Bronchial epithelial cell (primary cell): ENCODE measurements at regions not wholly inside any gene's neighbourhood (a gene's known extent, or its start where the extent isn't known, plus 50 kb on each side); places are given as distances from the start of the nearest gene placed in this dataset.

Experiments used
- DNase-seq: peaks from one replicate; pipeline ENCODE4 v3.0.0-alpha.2; 2010; ENCODE audit warnings: low read depth
- FAIRE-seq: peaks from 2 replicates; lab custom pipeline; 2011; peaks lifted over from hg19 to GRCh38; lab: Jason Lieb, UNC
- H3K27me3 ChIP-seq: 2 replicates; pipeline ENCODE4 v1.5.1; 2011; ENCODE audit warnings: low read length; ENCODE audit not compliant: control insufficient read depth, insufficient read depth
- H3K36me3 ChIP-seq: 2 replicates; pipeline ENCODE4 v1.5.1; 2011; ENCODE audit warnings: low read length; ENCODE audit not compliant: control insufficient read depth, insufficient read depth
- H3K4me3 ChIP-seq: 2 replicates; pipeline ENCODE4 v1.5.1; 2011; ENCODE audit warnings: mild to moderate bottlenecking, low read depth, low read length, control low read depth
- TF ChIP-seq, protein P1 (sequence below): IDR thresholded peaks from 2 replicates; pipeline ENCODE4 v1.5.1; 2011; ENCODE audit warnings: mild to moderate bottlenecking, moderate library complexity, low read length, control low read depth, inconsistent platforms; ENCODE audit not compliant: insufficient read depth, severe bottlenecking

DNA sequence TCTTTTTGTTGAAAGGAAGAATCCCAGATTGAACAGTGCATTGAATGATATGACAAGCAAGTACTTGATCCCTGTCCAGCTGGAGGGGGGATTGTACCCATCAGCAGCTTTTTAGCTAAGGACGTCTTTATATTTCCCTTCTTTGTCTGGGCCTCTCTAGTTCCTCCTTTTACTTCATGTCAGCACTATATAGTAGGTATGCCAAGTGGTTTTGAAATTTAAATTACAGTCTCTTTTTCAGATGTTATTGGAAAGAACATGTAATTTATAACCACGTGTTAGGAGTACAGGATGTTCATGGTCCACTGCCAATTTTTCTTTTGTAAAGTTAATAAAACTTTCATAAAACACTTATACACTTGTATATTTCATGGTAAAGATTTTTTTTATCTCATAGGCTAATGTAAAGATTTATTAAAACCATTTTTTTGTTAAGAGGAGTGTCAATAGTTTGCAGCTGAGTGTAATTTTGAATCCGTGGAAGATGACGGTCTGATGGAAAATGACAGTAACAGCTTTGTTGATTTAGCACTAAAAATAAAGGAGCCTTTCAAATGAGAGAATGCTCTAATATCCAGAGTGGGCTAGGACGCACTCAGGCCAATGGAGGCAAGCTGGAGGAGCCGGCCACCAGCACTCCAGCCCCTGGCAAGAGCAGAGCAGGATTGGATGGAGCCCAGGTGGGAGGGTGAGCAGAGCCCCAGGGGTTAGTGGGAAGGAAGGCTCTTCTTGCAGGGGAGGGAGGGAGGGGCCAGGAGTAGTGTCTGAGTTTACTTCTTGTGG lies 488.3 kb downstream of the INSC start:
- FAIRE-seq (no peak), DNase-seq (no peak)
- Histone ChIP-seq H3K27me3 (no peaks in the 10 kb centered on the region), H3K36me3 (no peaks in the 10 kb centered on the region), H3K4me3 (no peak overlapping the region)
- TF ChIP-seq, protein P1, sequence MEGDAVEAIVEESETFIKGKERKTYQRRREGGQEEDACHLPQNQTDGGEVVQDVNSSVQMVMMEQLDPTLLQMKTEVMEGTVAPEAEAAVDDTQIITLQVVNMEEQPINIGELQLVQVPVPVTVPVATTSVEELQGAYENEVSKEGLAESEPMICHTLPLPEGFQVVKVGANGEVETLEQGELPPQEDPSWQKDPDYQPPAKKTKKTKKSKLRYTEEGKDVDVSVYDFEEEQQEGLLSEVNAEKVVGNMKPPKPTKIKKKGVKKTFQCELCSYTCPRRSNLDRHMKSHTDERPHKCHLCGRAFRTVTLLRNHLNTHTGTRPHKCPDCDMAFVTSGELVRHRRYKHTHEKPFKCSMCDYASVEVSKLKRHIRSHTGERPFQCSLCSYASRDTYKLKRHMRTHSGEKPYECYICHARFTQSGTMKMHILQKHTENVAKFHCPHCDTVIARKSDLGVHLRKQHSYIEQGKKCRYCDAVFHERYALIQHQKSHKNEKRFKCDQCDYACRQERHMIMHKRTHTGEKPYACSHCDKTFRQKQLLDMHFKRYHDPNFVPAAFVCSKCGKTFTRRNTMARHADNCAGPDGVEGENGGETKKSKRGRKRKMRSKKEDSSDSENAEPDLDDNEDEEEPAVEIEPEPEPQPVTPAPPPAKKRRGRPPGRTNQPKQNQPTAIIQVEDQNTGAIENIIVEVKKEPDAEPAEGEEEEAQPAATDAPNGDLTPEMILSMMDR, result no peak

DNA sequence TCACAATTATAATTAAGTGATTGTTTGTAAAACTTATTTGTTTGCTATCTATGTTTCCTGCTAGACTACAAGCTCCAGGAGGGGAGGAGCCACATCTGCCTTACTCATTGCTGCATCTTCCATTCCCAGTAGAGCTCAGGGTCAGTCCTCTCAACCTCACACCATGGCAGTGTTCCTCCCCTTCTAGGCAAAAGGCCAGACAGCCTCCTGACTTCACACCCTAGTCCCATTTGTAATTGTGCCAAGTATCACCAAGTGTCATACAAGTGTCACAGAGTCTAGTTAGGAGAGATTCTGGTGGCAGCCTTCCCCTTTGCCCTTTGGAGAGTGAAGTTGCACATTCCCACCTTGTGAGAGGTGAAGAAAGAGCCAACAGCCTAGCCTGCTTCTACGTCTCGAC lies 490.4 kb downstream of the INSC start:
- Histone ChIP-seq H3K4me3 (no peak overlapping the region), H3K36me3 (no peaks in the 10 kb centered on the region), H3K27me3 (no peaks in the 10 kb centered on the region)
- TF ChIP-seq, protein P1, result no peak
- DNase-seq (no peak), FAIRE-seq (no peak)

DNA sequence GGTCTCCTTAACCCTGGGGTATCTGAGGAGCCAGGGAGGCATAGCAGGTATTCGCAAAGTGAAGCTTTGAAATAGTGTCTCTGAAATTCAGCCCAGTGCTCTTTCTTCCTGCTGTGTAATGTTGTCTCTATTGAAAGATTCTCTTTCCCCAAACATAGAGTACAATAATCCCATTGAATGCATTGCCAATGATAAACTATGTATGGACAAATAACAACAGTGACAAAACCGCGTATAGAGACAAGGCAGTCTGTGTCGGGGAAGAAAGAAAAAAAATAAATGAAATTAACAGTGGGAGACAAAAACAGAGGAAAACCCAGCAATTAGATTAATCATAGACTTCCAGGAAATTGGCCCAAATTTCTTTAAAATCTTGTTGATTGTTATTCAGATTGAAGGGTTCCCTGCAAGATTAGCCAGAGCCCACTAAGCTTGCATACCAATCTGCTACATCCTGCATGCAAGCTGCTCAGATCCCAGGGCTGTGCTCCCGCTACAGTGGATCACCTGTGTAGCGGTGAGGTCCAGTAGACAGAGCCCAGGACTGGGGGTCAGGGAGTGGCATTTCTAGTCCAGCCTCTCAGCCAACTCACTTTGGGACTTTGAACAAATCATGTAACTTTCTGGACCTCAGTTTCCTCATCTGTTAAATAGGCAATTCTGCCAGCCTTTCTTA lies 492.8 kb downstream of the INSC start:
- FAIRE-seq (no peak), DNase-seq (no peak)
- TF ChIP-seq, protein P1, result no peak
- Histone ChIP-seq H3K36me3 (no peaks in the 10 kb centered on the region), H3K27me3 (no peaks in the 10 kb centered on the region), H3K4me3 (no peak overlapping the region)

DNA sequence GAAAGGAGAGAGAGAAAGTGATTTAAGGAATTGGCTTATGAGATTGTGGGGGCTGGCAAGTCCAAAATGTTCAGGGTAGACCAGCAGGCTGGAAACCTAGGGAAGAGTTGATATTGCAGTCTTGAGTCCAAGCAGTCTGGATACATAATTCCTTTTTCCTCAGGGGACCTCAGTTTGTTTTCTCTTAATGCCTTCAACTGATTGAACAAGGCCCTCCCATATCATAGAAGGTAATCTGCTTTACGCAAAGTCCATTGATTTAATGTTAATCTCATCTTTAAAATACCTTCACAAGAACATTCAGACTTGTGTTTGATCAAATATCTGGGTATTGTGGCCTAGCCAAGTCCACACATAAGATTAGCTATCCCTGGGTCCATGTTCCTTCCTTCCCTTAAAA lies 494.7 kb downstream of the INSC start:
- TF ChIP-seq, protein P1, result no peak
- DNase-seq (no peak), FAIRE-seq (no peak)
- no peaks in the 10 kb centered on the region for H3K27me3 ChIP-seq
- no peaks in the 10 kb centered on the region for H3K36me3 ChIP-seq
- H3K4me3 ChIP-seq, result no peak overlapping the region

DNA sequence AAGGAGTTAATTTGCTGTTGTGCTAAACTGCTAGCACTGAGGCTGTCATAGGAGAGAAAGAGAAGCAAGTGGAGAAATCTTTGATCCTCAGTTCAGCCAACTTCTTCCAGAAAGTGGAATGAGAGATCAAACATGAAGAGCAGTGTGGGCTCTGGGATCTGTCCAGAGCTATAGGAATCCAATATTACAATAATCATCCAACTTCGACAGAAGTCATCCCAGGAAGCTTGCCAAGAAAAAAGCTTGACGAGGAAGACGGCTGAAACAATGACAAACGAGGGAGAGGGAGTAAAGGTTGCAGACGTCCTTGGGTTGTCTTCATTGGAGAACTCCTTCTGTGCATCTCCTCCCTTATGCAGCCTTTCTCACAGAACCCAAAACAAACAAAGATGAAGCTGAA lies 496.2 kb downstream of the INSC start:
- Histone ChIP-seq H3K27me3 (no peaks in the 10 kb centered on the region), H3K36me3 (no peaks in the 10 kb centered on the region), H3K4me3 (no peak overlapping the region)
- DNase-seq, result no peak
- TF ChIP-seq, protein P1, result no peak
- peak; percentile 40 for FAIRE-seq
